NT2/D1 (cell line): ENCODE measurements at regions not wholly inside any gene's neighbourhood (a gene's known extent, or its start where the extent isn't known, plus 50 kb on each side); places are given as distances from the start of the nearest gene placed in this dataset.

Source experiments
- SUZ12 ChIP-seq: IDR thresholded peaks from 2 replicates; pipeline ENCODE4 v1.6.1; 2011; ENCODE audit not compliant: insufficient read length, insufficient read depth; ENCODE audit errors: extremely low read depth
- YY1 ChIP-seq: IDR thresholded peaks from 2 replicates; pipeline ENCODE4 v1.6.1; 2011; ENCODE audit not compliant: insufficient read length, insufficient read depth
- ZNF274 ChIP-seq: IDR thresholded peaks from 2 replicates; pipeline ENCODE4 v1.6.1; 2011; ENCODE audit warnings: mild to moderate bottlenecking, low read depth, low read length

GRCh38 chr1:17913326-17914115, 158.4 kb downstream of the ACTL8 start:
- TF ChIP-seq SUZ12 (no peak), ZNF274 (no peak), YY1 (no peak)
